IPS DF 6.9 (cell line): ENCODE measurements at regions not wholly inside any gene's neighbourhood (a gene's known extent, or its start where the extent isn't known, plus 50 kb on each side); places are given as distances from the start of the nearest gene placed in this dataset.

Experiments
- DNase-seq: peaks from one replicate; pipeline ENCODE4 v3.0.0-alpha.2; 2013; ENCODE audit warnings: low read depth, low spot score
- H3K27ac ChIP-seq: one replicate; pipeline ENCODE4 v1.5.1; 2013; ENCODE audit warnings: low read length, control low read depth
- H3K27me3 ChIP-seq: 2 replicates; pipeline ENCODE4 v1.6.1; 2013; ENCODE audit warnings: mild to moderate bottlenecking, low read length; ENCODE audit not compliant: control insufficient read depth, insufficient read depth
- H3K36me3 ChIP-seq: 2 replicates; pipeline ENCODE4 v1.6.1; 2013; ENCODE audit warnings: low read length; ENCODE audit not compliant: control insufficient read depth, insufficient read depth
- H3K4me1 ChIP-seq: 2 replicates; pipeline ENCODE4 v1.6.1; 2013; ENCODE audit warnings: low read length; ENCODE audit not compliant: control insufficient read depth, insufficient read depth
- H3K4me3 ChIP-seq: 2 replicates; pipeline ENCODE4 v1.5.1; 2013; ENCODE audit warnings: mild to moderate bottlenecking, low read length
- H3K9me3 ChIP-seq: 2 replicates; pipeline ENCODE4 v1.6.1; 2013; ENCODE audit warnings: low read length, inconsistent platforms; ENCODE audit not compliant: control insufficient read depth, insufficient read depth
- WGBS: extraction: QIAGEN DNeasy Blood & Tissue Kit; methylation state at CpG from one replicate; pipeline ENCODE4 v1.1.7; 2013; ENCODE audit warnings: mixed read lengths, missing lambda C conversion rate; ENCODE audit not compliant: insufficient read length, insufficient coverage; 5-methylcytosine and 5-hydroxymethylcytosine counted together

- no peaks in the 10 kb centered on the region for H3K36me3 ChIP-seq
- no peak overlapping the region for H3K27ac ChIP-seq
- no peaks in the 10 kb centered on the region for H3K9me3 ChIP-seq
- no peak overlapping the region for H3K4me3 ChIP-seq
- DNase-seq: no peak
- no peaks in the 10 kb centered on the region for H3K27me3 ChIP-seq
- no CpG with 5 or more reads among the region's 5 CpGs for whole genome bisulfite sequencing
- no peaks in the 10 kb centered on the region for H3K4me1 ChIP-seq
These were observed 58.1 kb upstream of the AGBL1 start for GRCh38 chr15:86021281-86022264.

- no peaks in the 10 kb centered on the region for H3K36me3 ChIP-seq
- no peak overlapping the region for H3K4me3 ChIP-seq
- no peaks in the 10 kb centered on the region for H3K4me1 ChIP-seq
- no peaks in the 10 kb centered on the region for H3K9me3 ChIP-seq
- no peak for DNase-seq
- H3K27ac ChIP-seq: no peak overlapping the region
- no peaks in the 10 kb centered on the region for H3K27me3 ChIP-seq
- no CpG with 5 or more reads among the region's 4 CpGs for WGBS
These were observed 50.7 kb upstream of the AGBL1 start for GRCh38 chr15:86028961-86029360.
